Osteoblast (primary cell): ENCODE measurements at regions not wholly inside any gene's neighbourhood (a gene's known extent, or its start where the extent isn't known, plus 50 kb on each side); places are given as distances from the start of the nearest gene placed in this dataset.
A peak's percentile ranks its signal among the peaks of the same experiment; 100 is the strongest.
"Not testable (repeated sequence)": the region's sequence is repeated elsewhere in the genome, so short reads cannot be mapped to it uniquely, and the experiment has no call there.

ENCODE experiments used
- DNase-seq: peaks from one replicate; pipeline ENCODE4 v3.0.0; 2011; ENCODE audit warnings: low spot score, mixed read lengths; ENCODE audit not compliant: insufficient read length; ENCODE audit errors: missing footprints
- H2AFZ ChIP-seq: 2 replicates; pipeline ENCODE4 v1.6.0; 2011; ENCODE audit warnings: mild to moderate bottlenecking, low read length
- H3K27ac ChIP-seq: 2 replicates; pipeline ENCODE4 v1.5.1; 2011; ENCODE audit warnings: mild to moderate bottlenecking, low read depth, low read length, moderate library complexity
- H3K27me3 ChIP-seq: 2 replicates; pipeline ENCODE4 v1.6.0; 2012; ENCODE audit warnings: mild to moderate bottlenecking, control low read depth, inconsistent platforms, low read length, moderate library complexity; ENCODE audit not compliant: insufficient read depth
- H3K36me3 ChIP-seq: 2 replicates; pipeline ENCODE4 v1.5.1; 2011; ENCODE audit warnings: mild to moderate bottlenecking, low read length, control low read depth, moderate library complexity; ENCODE audit not compliant: insufficient read depth
- H3K4me1 ChIP-seq: 2 replicates; pipeline ENCODE4 v1.5.1; 2011; ENCODE audit warnings: mild to moderate bottlenecking, low read length, control low read depth, moderate library complexity; ENCODE audit not compliant: insufficient read depth
- H3K4me2 ChIP-seq: 2 replicates; pipeline ENCODE4 v1.6.0; 2011; ENCODE audit warnings: mild to moderate bottlenecking, low read length; ENCODE audit not compliant: insufficient read depth
- H3K4me3 ChIP-seq: fragments of 200-600 bp; sonication (generic); 3 replicates; pipeline ENCODE4 v1.5.1; 2012; ENCODE audit warnings: mild to moderate bottlenecking, low read length, inconsistent platforms; ENCODE audit not compliant: insufficient read depth
- H3K79me2 ChIP-seq: 2 replicates; pipeline ENCODE4 v1.6.0; 2012; ENCODE audit warnings: mild to moderate bottlenecking, low read length, control low read depth, inconsistent platforms; ENCODE audit not compliant: insufficient read depth
- H3K9me3 ChIP-seq: 2 replicates; pipeline ENCODE4 v1.5.1; 2011; ENCODE audit warnings: low read depth, low read length, control low read depth
- H4K20me1 ChIP-seq: 2 replicates; pipeline ENCODE4 v1.6.0; 2012; ENCODE audit warnings: mild to moderate bottlenecking, low read length, control low read depth; ENCODE audit not compliant: insufficient read depth
- TF ChIP-seq, protein P1 (sequence below): IDR thresholded peaks from 2 replicates; pipeline ENCODE4 v1.5.1; 2011; ENCODE audit warnings: mild to moderate bottlenecking, low read depth, low read length, moderate library complexity; ENCODE audit errors: extremely low read depth

DNA sequence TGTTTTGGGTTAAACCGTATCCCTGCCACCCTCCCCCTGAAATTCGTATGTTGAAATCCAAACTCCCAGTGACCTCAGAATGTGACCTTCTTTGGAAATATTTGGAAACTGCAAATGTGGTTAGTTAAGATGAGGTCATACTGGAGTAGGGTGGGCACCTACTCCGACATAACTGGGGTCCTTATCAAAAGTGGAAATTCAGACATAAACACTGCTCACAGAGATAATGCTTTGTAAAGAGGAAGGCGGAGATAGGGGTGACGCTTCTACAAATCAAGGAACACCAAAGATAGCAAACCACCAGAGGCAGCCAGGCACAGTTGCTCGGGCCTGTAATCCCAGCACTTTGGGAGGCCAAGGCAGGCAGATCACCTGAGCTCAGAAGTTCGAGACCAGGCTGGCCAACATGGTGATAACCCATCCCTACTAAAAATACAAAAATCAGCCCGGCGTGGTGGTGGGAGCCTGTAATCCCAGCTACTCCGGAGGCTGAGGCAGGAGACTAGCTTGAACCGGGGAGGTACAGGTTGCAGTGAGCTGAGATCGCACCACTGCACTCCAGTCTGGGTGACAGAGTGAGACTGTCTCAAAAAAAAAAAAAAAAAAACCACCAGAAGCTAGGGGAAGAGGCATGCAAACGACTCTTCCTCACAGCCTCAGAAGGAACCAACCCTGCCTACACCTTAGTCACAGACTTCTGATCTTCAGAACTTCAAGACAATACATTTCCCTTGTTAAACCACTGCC, 51.1 kb upstream of the CHD2 start:
- H3K4me3 ChIP-seq = no peak overlapping the region

DNA sequence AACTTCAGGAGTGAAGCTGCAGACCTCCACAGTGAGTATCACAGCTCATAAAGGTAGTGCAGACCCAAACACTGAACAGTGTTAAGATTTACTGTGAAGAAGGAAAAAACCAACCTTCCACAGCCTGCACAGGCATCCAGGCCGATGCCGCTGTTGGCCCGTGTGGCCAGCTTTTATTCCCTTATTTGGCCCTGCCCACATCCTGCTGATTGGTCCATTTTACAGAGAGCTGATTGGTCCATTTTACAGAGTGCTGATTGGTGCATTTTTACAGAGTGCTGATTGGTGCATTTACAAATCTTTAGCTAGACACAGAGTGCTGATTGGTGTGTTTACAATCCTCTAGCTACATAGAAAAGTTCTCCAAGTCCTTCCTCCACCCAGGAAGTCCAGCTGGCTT, 49.9 kb upstream of the CHD2 start:
- H3K9me3 ChIP-seq, H3K79me2 ChIP-seq, H3K27ac ChIP-seq, H4K20me1 ChIP-seq, H3K36me3 ChIP-seq, H3K4me3 ChIP-seq, H3K4me2 ChIP-seq, H3K27me3 ChIP-seq, H2AFZ ChIP-seq, DNase-seq: not testable (repeated sequence)
- peaks cover 18% of the 10 kb centered on the region for H3K4me1 ChIP-seq

More for the DNA sequence above, 51.1 kb upstream of the CHD2 start:
- Histone ChIP-seq H3K9me3 (no peaks in the 10 kb centered on the region), H3K27ac (peak overlapping the region; percentile 26), H3K36me3 (no peaks in the 10 kb centered on the region), H3K27me3 (no peaks in the 10 kb centered on the region), H2AFZ (no peak overlapping the region), H3K4me2 (no peak overlapping the region), H4K20me1 (no peaks in the 10 kb centered on the region), H3K4me1 (peaks cover 18% of the 10 kb centered on the region), H3K79me2 (no peaks in the 10 kb centered on the region)
- TF ChIP-seq, protein P1, sequence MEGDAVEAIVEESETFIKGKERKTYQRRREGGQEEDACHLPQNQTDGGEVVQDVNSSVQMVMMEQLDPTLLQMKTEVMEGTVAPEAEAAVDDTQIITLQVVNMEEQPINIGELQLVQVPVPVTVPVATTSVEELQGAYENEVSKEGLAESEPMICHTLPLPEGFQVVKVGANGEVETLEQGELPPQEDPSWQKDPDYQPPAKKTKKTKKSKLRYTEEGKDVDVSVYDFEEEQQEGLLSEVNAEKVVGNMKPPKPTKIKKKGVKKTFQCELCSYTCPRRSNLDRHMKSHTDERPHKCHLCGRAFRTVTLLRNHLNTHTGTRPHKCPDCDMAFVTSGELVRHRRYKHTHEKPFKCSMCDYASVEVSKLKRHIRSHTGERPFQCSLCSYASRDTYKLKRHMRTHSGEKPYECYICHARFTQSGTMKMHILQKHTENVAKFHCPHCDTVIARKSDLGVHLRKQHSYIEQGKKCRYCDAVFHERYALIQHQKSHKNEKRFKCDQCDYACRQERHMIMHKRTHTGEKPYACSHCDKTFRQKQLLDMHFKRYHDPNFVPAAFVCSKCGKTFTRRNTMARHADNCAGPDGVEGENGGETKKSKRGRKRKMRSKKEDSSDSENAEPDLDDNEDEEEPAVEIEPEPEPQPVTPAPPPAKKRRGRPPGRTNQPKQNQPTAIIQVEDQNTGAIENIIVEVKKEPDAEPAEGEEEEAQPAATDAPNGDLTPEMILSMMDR = no peak
- DNase-seq = no peak
